GM23338 (cell line): ENCODE measurements at regions not wholly inside any gene's neighbourhood (a gene's known extent, or its start where the extent isn't known, plus 50 kb on each side); places are given as distances from the start of the nearest gene placed in this dataset.

ENCODE experiments used
- ATAC-seq: fragments of 200-7000 bp; cut with Tn5 transposase; 3 replicates; pipeline ENCODE4 v1.9.1; 2020
- DNase-seq: peaks from one replicate; pipeline ENCODE4 v3.0.0-alpha.2; 2015; ENCODE audit warnings: low spot score
- H2AFZ ChIP-seq: fragments of 200-600 bp; sonication (generic); 2 replicates; pipeline ENCODE4 v1.8.0; 2016; ENCODE audit warnings: antibody characterized with exemption, mild to moderate bottlenecking, moderate library complexity
- H3F3A ChIP-seq: fragments of 200-600 bp; sonication (generic); replicated peaks from 2 replicates; pipeline ENCODE4 v1.8.0; 2017; ENCODE audit warnings: antibody characterized with exemption, mixed run types, low read depth
- H3K27ac ChIP-seq: fragments of 200-600 bp; sonication (generic); 2 replicates; pipeline ENCODE4 v1.6.1; 2016; ENCODE audit warnings: low read depth
- H3K27me3 ChIP-seq: fragments of 200-600 bp; sonication (generic); 2 replicates; pipeline ENCODE4 v1.8.0; 2016; ENCODE audit warnings: mild to moderate bottlenecking, mixed run types, moderate library complexity; ENCODE audit not compliant: insufficient read depth
- H3K36me3 ChIP-seq: fragments of 200-600 bp; sonication (generic); 2 replicates; pipeline ENCODE4 v1.8.0; 2016; ENCODE audit warnings: mild to moderate bottlenecking; ENCODE audit not compliant: insufficient read depth
- H3K4me1 ChIP-seq: fragments of 200-600 bp; sonication (generic); 2 replicates; pipeline ENCODE4 v1.8.0; 2016; ENCODE audit warnings: mild to moderate bottlenecking, moderate library complexity; ENCODE audit not compliant: insufficient read depth
- H3K4me2 ChIP-seq: fragments of 200-600 bp; sonication (generic); 2 replicates; pipeline ENCODE4 v1.7.1; 2017; ENCODE audit warnings: mixed run types
- H3K4me3 ChIP-seq: fragments of 200-600 bp; sonication (generic); 2 replicates; pipeline ENCODE4 v1.6.1; 2016; ENCODE audit warnings: mixed run types
- H3K79me2 ChIP-seq: fragments of 200-600 bp; sonication (generic); replicated peaks from 2 replicates; pipeline ENCODE4 v1.8.0; 2017; ENCODE audit warnings: mild to moderate bottlenecking; ENCODE audit not compliant: insufficient read depth
- H3K9me2 ChIP-seq: fragments of 200-600 bp; sonication (generic); 2 replicates; pipeline ENCODE4 v1.8.0; 2017; ENCODE audit not compliant: insufficient read depth
- H4K20me1 ChIP-seq: fragments of 200-600 bp; sonication (generic); replicated peaks from 2 replicates; pipeline ENCODE4 v1.8.0; 2017; ENCODE audit warnings: mild to moderate bottlenecking; ENCODE audit not compliant: insufficient read depth
- H3K27ac Mint-ChIP-seq: 2 replicates; pipeline ENCODE4 v1.8.0; 2020; ENCODE audit warnings: inconsistent platforms, mild to moderate bottlenecking, moderate library complexity, mixed read lengths
- H3K27me3 Mint-ChIP-seq: 3 replicates; pipeline ENCODE4 v1.8.0; 2022; ENCODE audit warnings: low read depth, mild to moderate bottlenecking, moderate library complexity, mixed read lengths, inconsistent platforms; ENCODE audit not compliant: insufficient read depth, poor library complexity
- H3K36me3 Mint-ChIP-seq: 3 replicates; pipeline ENCODE4 v1.8.0; 2021; ENCODE audit warnings: low read depth, mild to moderate bottlenecking, inconsistent platforms, moderate library complexity, mixed read lengths
- H3K4me1 Mint-ChIP-seq: 3 replicates; pipeline ENCODE4 v1.8.0; 2020; ENCODE audit warnings: mild to moderate bottlenecking, inconsistent platforms, mixed read lengths
- H3K4me3 Mint-ChIP-seq: 3 replicates; pipeline ENCODE4 v1.8.0; 2021; ENCODE audit warnings: moderate library complexity, mild to moderate bottlenecking, inconsistent platforms, mixed read lengths
- H3K9me3 Mint-ChIP-seq: 3 replicates; pipeline ENCODE4 v1.8.0; 2020; ENCODE audit warnings: moderate library complexity, mild to moderate bottlenecking, inconsistent platforms, mixed read lengths
- EZH2 ChIP-seq: fragments of 200-600 bp; sonication (generic); IDR thresholded peaks from one replicate; pipeline ENCODE4 v1.8.0; 2017; ENCODE audit warnings: antibody characterized with exemption, mild to moderate bottlenecking, low read depth; ENCODE audit not compliant: unreplicated experiment
- JUNB ChIP-seq: IDR thresholded peaks from one replicate; pipeline ENCODE4 v1.6.1; 2016; ENCODE audit warnings: antibody characterized with exemption; ENCODE audit not compliant: unreplicated experiment
- NANOG ChIP-seq: IDR thresholded peaks from 2 replicates; pipeline ENCODE4 v1.6.1; 2016; ENCODE audit warnings: antibody characterized with exemption, borderline replicate concordance
- REST ChIP-seq: IDR thresholded peaks from one replicate; pipeline ENCODE4 v1.6.1; 2018; ENCODE audit warnings: antibody characterized with exemption; ENCODE audit not compliant: unreplicated experiment
- STAT1 ChIP-seq: IDR thresholded peaks from one replicate; pipeline ENCODE4 v1.6.1; 2016; ENCODE audit warnings: antibody characterized with exemption; ENCODE audit not compliant: unreplicated experiment
- ZNF331 ChIP-seq: fragments of 250-450 bp; sonication (Bioruptor Pico); IDR thresholded peaks from 2 replicates; pipeline ENCODE4 v1.5.0; 2020; ENCODE audit warnings: low read depth, mild to moderate bottlenecking, moderate library complexity
- ZNF462 ChIP-seq: fragments of 250-450 bp; sonication (Bioruptor Pico); IDR thresholded peaks from 2 replicates; pipeline ENCODE4 v1.5.0; 2020; ENCODE audit warnings: mild to moderate bottlenecking, moderate library complexity

GRCh38 chr9:82191082-82191770 lies 202.7 kb downstream of the SPATA31D1 start:
- DNase-seq (no peak), ATAC-seq (no peak)
- Histone ChIP-seq H3K9me2 (peaks cover 8% of the 10 kb centered on the region; the same call in 1 of the 2 replicates), H4K20me1 (no peaks in the 10 kb centered on the region), H3F3A (no peaks in the 10 kb centered on the region), H3K4me3 (no peak overlapping the region), H3K36me3 (no peaks in the 10 kb centered on the region), H3K79me2 (no peaks in the 10 kb centered on the region), H3K4me2 (no peak overlapping the region), H3K27ac (no peak overlapping the region), H3K27me3 (no peaks in the 10 kb centered on the region), H2AFZ (no peak overlapping the region), H3K4me1 (no peaks in the 10 kb centered on the region)
- Mint-ChIP-seq H3K27me3 (peaks cover 1% of the 10 kb centered on the region), H3K4me3 (no peak overlapping the region), H3K27ac (no peak overlapping the region), H3K36me3 (peaks cover 8% of the 10 kb centered on the region), H3K9me3 (peaks cover 12% of the 10 kb centered on the region; the same call in 2 of the 3 replicates), H3K4me1 (no peaks in the 10 kb centered on the region)
- TF ChIP-seq NANOG (no peak), JUNB (no peak), EZH2 (no peak), ZNF331 (no peak), STAT1 (no peak), ZNF462 (no peak), REST (no peak)
